Stimulated activated CD4-positive, alpha-beta T cell treated with anti-CD3 and anti-CD28 coated beads, Interleukin-12 subunit alpha, Interleukin-12 subunit beta, amount 100 ng/mL, for 24 hours (primary cell): ENCODE measurements at regions not wholly inside any gene's neighbourhood (a gene's known extent, or its start where the extent isn't known, plus 50 kb on each side); places are given as distances from the start of the nearest gene placed in this dataset.

Experiments
- DNase-seq, 2 experiments: peaks; one replicate each; pipeline ENCODE4 v3.0.0-alpha.2; 2020; ENCODE audit warnings: low read depth in 2 of 2

- DNase-seq: no peak
These were observed 237.8 kb upstream of the KIRREL3 start for GRCh38 chr11:127238321-127238720.

- no peak for DNase-seq
These were observed 236.2 kb upstream of the KIRREL3 start for GRCh38 chr11:127236776-127237175.

- no peak for DNase-seq
These were observed 233.4 kb upstream of the KIRREL3 start for GRCh38 chr11:127233998-127234397.

GRCh38 chr11:127230392-127230791 lies 229.8 kb upstream of the KIRREL3 start:
- no peak for DNase-seq

GRCh38 chr11:127226949-127227348 lies 226.4 kb upstream of the KIRREL3 start:
- no peak for DNase-seq

- DNase-seq: no peak
These were observed 225.8 kb upstream of the KIRREL3 start for GRCh38 chr11:127226380-127226779.

- no peak for DNase-seq
These were observed 225.0 kb upstream of the KIRREL3 start for GRCh38 chr11:127225619-127226018.

GRCh38 chr11:127224276-127224675 lies 223.7 kb upstream of the KIRREL3 start:
- no peak for DNase-seq

GRCh38 chr11:127223633-127224032 lies 223.1 kb upstream of the KIRREL3 start:
- DNase-seq: no peak

GRCh38 chr11:127223026-127223425 lies 222.5 kb upstream of the KIRREL3 start:
- no peak for DNase-seq

- no peak for DNase-seq
These were observed 219.1 kb upstream of the KIRREL3 start for GRCh38 chr11:127219704-127220103.

GRCh38 chr11:127218275-127218608 lies 217.7 kb upstream of the KIRREL3 start:
- no peak for DNase-seq

GRCh38 chr11:127217452-127218274 lies 217.1 kb upstream of the KIRREL3 start:
- no peak for DNase-seq

GRCh38 chr11:127205688-127206217 lies 205.2 kb upstream of the KIRREL3 start:
- no peak for DNase-seq

GRCh38 chr11:127203490-127203889 lies 202.9 kb upstream of the KIRREL3 start:
- no peak for DNase-seq

GRCh38 chr11:127202105-127202504 lies 201.5 kb upstream of the KIRREL3 start:
- DNase-seq: no peak

GRCh38 chr11:127199306-127199801 lies 198.8 kb upstream of the KIRREL3 start:
- DNase-seq: no peak

GRCh38 chr11:127195501-127196120 lies 195.0 kb upstream of the KIRREL3 start:
- DNase-seq: no peak

GRCh38 chr11:127194521-127194920 lies 194.0 kb upstream of the KIRREL3 start:
- no peak for DNase-seq

GRCh38 chr11:127193950-127194349 lies 193.4 kb upstream of the KIRREL3 start:
- DNase-seq: no peak

- no peak for DNase-seq
These were observed 191.1 kb upstream of the KIRREL3 start for GRCh38 chr11:127191689-127192088.

GRCh38 chr11:127191261-127191660 lies 190.7 kb upstream of the KIRREL3 start:
- no peak for DNase-seq

- no peak for DNase-seq
These were observed 182.1 kb upstream of the KIRREL3 start for GRCh38 chr11:127182586-127183203.
